ENCODE measurements at regions not wholly inside any gene's neighbourhood (a gene's known extent, or its start where the extent isn't known, plus 50 kb on each side); places are given as distances from the start of the nearest gene placed in this dataset.

- TF ChIP-seq TAF1 (IDR thresholded peaks at IDR 0.05; ENCODE audit: borderline replicate concordance, insufficient read depth, low read length): no peak
- no peak for TF ChIP-seq POLR2AphosphoS5 (IDR thresholded peaks at IDR 0.05; ENCODE audit: low read depth, low read length)
- TF ChIP-seq REST (IDR thresholded peaks at IDR 0.05; ENCODE audit: insufficient read depth in 1 of 2, low read depth in 2 of 2, low read length in 2 of 2): no peak
- TF ChIP-seq SIN3A (IDR thresholded peaks at IDR 0.05; ENCODE audit: borderline replicate concordance, insufficient read depth, low read length): no peak
Observed at GRCh38 chr16:76862901-76863300, 328.1 kb upstream of the MON1B start.
